ENCODE measurements at regions not wholly inside any gene's neighbourhood (a gene's known extent, or its start where the extent isn't known, plus 50 kb on each side); places are given as distances from the start of the nearest gene placed in this dataset.

DNA sequence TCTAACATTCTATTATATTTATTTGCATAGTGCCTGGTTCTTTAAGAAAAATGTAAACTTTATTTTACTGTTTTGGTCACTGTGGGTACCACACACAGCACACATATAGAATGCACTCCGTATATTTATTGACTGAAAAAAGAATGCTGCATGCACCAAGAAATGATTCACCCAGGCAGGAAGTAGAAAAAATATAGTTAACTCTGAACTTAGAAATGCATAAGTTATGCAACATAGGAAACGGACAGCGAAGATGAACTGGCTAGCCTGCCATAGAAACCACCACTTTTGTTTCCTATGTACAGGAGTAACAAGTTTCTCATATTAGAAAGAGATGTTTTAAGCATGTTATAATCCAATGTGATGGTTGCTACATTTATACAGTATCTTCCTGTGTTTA lies 635.8 kb downstream of the DSC3 start:
- POLR2A ChIA-PET: no interaction called here
- BruUV-seq (replicated peaks): no TSS peak
- intact Hi-C loops (cut with micrococcal nuclease; ENCODE audit: unreplicated experiment): no loop called here
- Histone ChIP-seq H3K27ac (ENCODE audit: low read length) (no peak overlapping the region), H3K4me3 (ENCODE audit: low read depth in 2 of 2, low read length in 2 of 2) (no peak overlapping the region), H3K9me3 (ENCODE audit: control insufficient read depth, insufficient read depth, low read depth, low read length) (no peaks in the 10 kb centered on the region), H3K36me3 (ENCODE audit: control insufficient read depth, insufficient read depth, low read length) (no peaks in the 10 kb centered on the region), H3K27me3 (ENCODE audit: control insufficient read depth, insufficient read depth, low read length) (no peaks in the 10 kb centered on the region), H3K4me1 (ENCODE audit: control insufficient read depth, insufficient read depth, low read length) (no peaks in the 10 kb centered on the region)
- CTCF ChIA-PET: no interaction called here
- in situ Hi-C loops (cut with HindIII; ENCODE audit: low pct_unique_long_range_greater_than_20kb, low sequenced_read_pairs): no loop called here
- TF ChIP-seq, protein P1, sequence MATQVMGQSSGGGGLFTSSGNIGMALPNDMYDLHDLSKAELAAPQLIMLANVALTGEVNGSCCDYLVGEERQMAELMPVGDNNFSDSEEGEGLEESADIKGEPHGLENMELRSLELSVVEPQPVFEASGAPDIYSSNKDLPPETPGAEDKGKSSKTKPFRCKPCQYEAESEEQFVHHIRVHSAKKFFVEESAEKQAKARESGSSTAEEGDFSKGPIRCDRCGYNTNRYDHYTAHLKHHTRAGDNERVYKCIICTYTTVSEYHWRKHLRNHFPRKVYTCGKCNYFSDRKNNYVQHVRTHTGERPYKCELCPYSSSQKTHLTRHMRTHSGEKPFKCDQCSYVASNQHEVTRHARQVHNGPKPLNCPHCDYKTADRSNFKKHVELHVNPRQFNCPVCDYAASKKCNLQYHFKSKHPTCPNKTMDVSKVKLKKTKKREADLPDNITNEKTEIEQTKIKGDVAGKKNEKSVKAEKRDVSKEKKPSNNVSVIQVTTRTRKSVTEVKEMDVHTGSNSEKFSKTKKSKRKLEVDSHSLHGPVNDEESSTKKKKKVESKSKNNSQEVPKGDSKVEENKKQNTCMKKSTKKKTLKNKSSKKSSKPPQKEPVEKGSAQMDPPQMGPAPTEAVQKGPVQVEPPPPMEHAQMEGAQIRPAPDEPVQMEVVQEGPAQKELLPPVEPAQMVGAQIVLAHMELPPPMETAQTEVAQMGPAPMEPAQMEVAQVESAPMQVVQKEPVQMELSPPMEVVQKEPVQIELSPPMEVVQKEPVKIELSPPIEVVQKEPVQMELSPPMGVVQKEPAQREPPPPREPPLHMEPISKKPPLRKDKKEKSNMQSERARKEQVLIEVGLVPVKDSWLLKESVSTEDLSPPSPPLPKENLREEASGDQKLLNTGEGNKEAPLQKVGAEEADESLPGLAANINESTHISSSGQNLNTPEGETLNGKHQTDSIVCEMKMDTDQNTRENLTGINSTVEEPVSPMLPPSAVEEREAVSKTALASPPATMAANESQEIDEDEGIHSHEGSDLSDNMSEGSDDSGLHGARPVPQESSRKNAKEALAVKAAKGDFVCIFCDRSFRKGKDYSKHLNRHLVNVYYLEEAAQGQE (IDR thresholded peaks at IDR 0.05; ENCODE audit: insufficient read depth in 1 of 2, low read depth in 2 of 2, low read length in 1 of 2): no peak
- TF ChIP-seq, protein P2, sequence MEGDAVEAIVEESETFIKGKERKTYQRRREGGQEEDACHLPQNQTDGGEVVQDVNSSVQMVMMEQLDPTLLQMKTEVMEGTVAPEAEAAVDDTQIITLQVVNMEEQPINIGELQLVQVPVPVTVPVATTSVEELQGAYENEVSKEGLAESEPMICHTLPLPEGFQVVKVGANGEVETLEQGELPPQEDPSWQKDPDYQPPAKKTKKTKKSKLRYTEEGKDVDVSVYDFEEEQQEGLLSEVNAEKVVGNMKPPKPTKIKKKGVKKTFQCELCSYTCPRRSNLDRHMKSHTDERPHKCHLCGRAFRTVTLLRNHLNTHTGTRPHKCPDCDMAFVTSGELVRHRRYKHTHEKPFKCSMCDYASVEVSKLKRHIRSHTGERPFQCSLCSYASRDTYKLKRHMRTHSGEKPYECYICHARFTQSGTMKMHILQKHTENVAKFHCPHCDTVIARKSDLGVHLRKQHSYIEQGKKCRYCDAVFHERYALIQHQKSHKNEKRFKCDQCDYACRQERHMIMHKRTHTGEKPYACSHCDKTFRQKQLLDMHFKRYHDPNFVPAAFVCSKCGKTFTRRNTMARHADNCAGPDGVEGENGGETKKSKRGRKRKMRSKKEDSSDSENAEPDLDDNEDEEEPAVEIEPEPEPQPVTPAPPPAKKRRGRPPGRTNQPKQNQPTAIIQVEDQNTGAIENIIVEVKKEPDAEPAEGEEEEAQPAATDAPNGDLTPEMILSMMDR (IDR thresholded peaks at IDR 0.05): no peak
- DNase-seq (ENCODE audit: low read depth, low spot score) (no peak), ATAC-seq (no peak)

DNA sequence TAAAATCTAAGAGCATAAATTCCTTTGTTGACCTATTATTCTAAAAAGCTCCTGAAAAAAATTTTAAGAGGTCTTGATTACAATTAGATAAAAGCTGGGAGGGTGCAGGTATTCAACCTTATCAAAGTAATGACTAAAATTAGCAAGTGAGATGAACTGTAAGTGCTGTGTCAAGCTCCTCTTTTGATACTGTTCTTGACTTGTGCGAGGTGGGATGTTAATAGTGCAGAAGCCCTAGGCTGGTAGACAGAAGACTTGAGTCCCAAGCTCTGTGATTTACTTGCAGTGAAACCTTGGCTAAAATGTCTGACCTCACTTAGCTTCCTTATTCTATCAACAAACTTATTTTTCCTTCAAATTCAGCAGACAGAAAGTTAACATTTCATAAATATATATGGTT lies 637.5 kb downstream of the DSC3 start:
- intact Hi-C loops (cut with micrococcal nuclease; ENCODE audit: unreplicated experiment): no loop called here
- CTCF ChIA-PET: no interaction called here
- H3K4me1 ChIP-seq (ENCODE audit: control insufficient read depth, insufficient read depth, low read length): no peaks in the 10 kb centered on the region

More for the DNA sequence above, 637.5 kb downstream of the DSC3 start:
- POLR2A ChIA-PET: no interaction called here
- Histone ChIP-seq H3K4me3 (ENCODE audit: low read depth in 2 of 2, low read length in 2 of 2) (no peak overlapping the region), H3K36me3 (ENCODE audit: control insufficient read depth, insufficient read depth, low read length) (no peaks in the 10 kb centered on the region), H3K27me3 (ENCODE audit: control insufficient read depth, insufficient read depth, low read length) (no peaks in the 10 kb centered on the region), H3K9me3 (ENCODE audit: control insufficient read depth, insufficient read depth, low read depth, low read length) (no peaks in the 10 kb centered on the region), H3K27ac (ENCODE audit: low read length) (no peak overlapping the region)
- DNase-seq (ENCODE audit: low read depth, low spot score) (no peak), ATAC-seq (no peak)
- BruUV-seq (replicated peaks): no TSS peak
- in situ Hi-C loops (cut with HindIII; ENCODE audit: low pct_unique_long_range_greater_than_20kb, low sequenced_read_pairs): no loop called here
- TF ChIP-seq, protein P1 (IDR thresholded peaks at IDR 0.05; ENCODE audit: insufficient read depth in 1 of 2, low read depth in 2 of 2, low read length in 1 of 2): no peak
- TF ChIP-seq POLR2AphosphoS5 (IDR thresholded peaks at IDR 0.05; ENCODE audit: low read depth, low read length): no peak
- TF ChIP-seq, protein P2 (IDR thresholded peaks at IDR 0.05): no peak
- no peak for TF ChIP-seq SIN3A (IDR thresholded peaks at IDR 0.05; ENCODE audit: borderline replicate concordance, insufficient read depth, low read depth, low read length)
- no peak for TF ChIP-seq TCF7L2 (IDR thresholded peaks at IDR 0.05; ENCODE audit: low read depth, low read length)

Data from Panc1 (cell line).